Adrenal gland (tissue), 9 donors: ENCODE measurements at regions not wholly inside any gene's neighbourhood (a gene's known extent, or its start where the extent isn't known, plus 50 kb on each side); places are given as distances from the start of the nearest gene placed in this dataset.

Source experiments
- DNase-seq, 7 donors: peaks; one replicate each; pipeline ENCODE4 v3.0.0-alpha.2; 2019 to 2020
- H3K27ac ChIP-seq, 5 donors: fragments of 200-600 bp; sonication (generic) in 4 of 5; 1 replicate in 3 of 5; 2 replicates in 2 of 5; pipeline versions ENCODE4 v1.5.1 to v1.8.0; 2016 to 2020; ENCODE audit warnings: mild to moderate bottlenecking in 1 of 5
- H3K27me3 ChIP-seq: fragments of 200-600 bp; 2 replicates; pipeline ENCODE4 v1.8.0; 2021
- H3K36me3 ChIP-seq, 2 donors: fragments of 200-600 bp; replicated peaks in 1 of 2; 1 replicate in 1 of 2; 2 replicates in 1 of 2; pipeline versions ENCODE4 v1.5.1 to v1.8.0; 2018 to 2022
- H3K4me1 ChIP-seq, 2 donors: fragments of 200-600 bp; replicated peaks in 1 of 2; 1 replicate in 1 of 2; 2 replicates in 1 of 2; pipeline versions ENCODE4 v1.5.1 to v1.8.0; 2018 to 2021
- H3K4me3 ChIP-seq, 4 donors: fragments of 200-600 bp; sonication (generic) in 3 of 4; one replicate each; pipeline ENCODE4 v1.5.1; 2016 to 2018
- H3K9me3 ChIP-seq, 3 donors: fragments of 200-600 bp; sonication (generic) in 1 of 3; replicated peaks in 1 of 3; 1 replicate in 2 of 3; 2 replicates in 1 of 3; pipeline versions ENCODE4 v1.5.1 to v1.8.0; 2016 to 2021
- CTCF ChIP-seq, 6 experiments: fragments of 450-650 bp in 4 of 6; fragments of 200-600 bp in 2 of 6; sonication (generic) in 1 of 6; IDR thresholded peaks; 1 replicate in 5 of 6; 2 replicates in 1 of 6; pipeline versions ENCODE4 v1.5.1 to v1.8.0; 2016 to 2021; ENCODE audit warnings: antibody characterized with exemption in 6 of 6, mild to moderate bottlenecking in 2 of 6, moderate library complexity in 1 of 6
- POLR2A ChIP-seq, 2 donors: fragments of 450-650 bp; IDR thresholded peaks; one replicate each; pipeline ENCODE4 v1.6.1; 2017; ENCODE audit warnings: antibody characterized with exemption in 2 of 2, mild to moderate bottlenecking in 2 of 2, moderate library complexity in 1 of 2
- WGBS, 4 donors: extraction: QIAGEN DNeasy Blood & Tissue Kit in 2 of 4; methylation state at CpG; one replicate each; pipeline versions ENCODE4 v1.1.5 to v1.1.7; 2013 to 2017; 5-methylcytosine and 5-hydroxymethylcytosine counted together
- intact Hi-C, 2 donors: fragments of 100-400 bp; cut with DNase I; formaldehyde crosslinking; loops; one replicate each; pipeline versions ENCODE4 v1.14.1 to v1.15.0; 2022 to 2023
- donor health status: healthy with polysubstance abuse.
- donor health status: Bipolar disorder and iron deficiency.
- donor health status: DM: yes; HTN: yes; CAD: no.
- donor health status: DM: no; HTN: no; CAD: no.
- donor health status: DM: no; HTN: no; CAD: no.

DNA sequence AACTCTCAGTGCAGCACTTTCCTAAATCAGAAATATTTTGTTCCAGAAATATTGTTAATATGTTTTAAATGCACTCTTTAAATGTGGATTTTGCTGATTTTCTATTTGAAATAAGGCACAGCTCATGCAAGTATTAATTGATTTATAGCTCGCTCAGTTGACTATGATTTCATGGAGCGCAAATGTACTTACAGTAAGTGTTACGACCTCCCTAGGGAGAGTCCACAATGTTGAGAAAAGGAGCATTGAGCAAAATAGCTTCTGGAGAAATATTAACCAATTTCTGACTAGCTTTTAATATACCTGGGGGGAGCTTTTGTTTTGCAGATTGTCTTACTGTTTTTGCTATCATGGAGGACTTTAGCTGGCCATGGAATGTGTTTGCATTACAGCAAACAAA lies 1687.5 kb downstream of the STIM2 start:
- WGBS, 4 donors, result 60 to 78% (median 71%) methylated on average over 3 of the region's 3 CpGs
- TF ChIP-seq POLR2A (IDR thresholded peaks at IDR 0.05), result no peak
- TF ChIP-seq CTCF (IDR thresholded peaks at IDR 0.05), result no peak
- intact Hi-C loops, result no loop called here
- Histone ChIP-seq H3K4me1 (no peaks in the 10 kb centered on the region), H3K27me3 (no peaks in the 10 kb centered on the region), H3K27ac (no peak overlapping the region), H3K4me3 (no peak overlapping the region), H3K36me3 (no peaks in the 10 kb centered on the region), H3K9me3 (no peaks in the 10 kb centered on the region)
- no peak for DNase-seq

- no peaks in the 10 kb centered on the region for H3K27me3 ChIP-seq
- H3K36me3 ChIP-seq, result no peaks in the 10 kb centered on the region
- no peaks in the 10 kb centered on the region for H3K9me3 ChIP-seq
- WGBS, 4 donors, result 37 to 48% (median 43%) methylated on average over 6 of the region's 6 CpGs
- H3K4me1 ChIP-seq, result no peaks in the 10 kb centered on the region
- intact Hi-C loops, result no loop called here
- no peak for TF ChIP-seq CTCF (IDR thresholded peaks at IDR 0.05)
- no peak for TF ChIP-seq POLR2A (IDR thresholded peaks at IDR 0.05)
- H3K27ac ChIP-seq, result no peak overlapping the region
- no peak for DNase-seq
- H3K4me3 ChIP-seq, result no peak overlapping the region
These were observed 1688.0 kb downstream of the STIM2 start for GRCh38 chr4:28548594-28548993.

DNA sequence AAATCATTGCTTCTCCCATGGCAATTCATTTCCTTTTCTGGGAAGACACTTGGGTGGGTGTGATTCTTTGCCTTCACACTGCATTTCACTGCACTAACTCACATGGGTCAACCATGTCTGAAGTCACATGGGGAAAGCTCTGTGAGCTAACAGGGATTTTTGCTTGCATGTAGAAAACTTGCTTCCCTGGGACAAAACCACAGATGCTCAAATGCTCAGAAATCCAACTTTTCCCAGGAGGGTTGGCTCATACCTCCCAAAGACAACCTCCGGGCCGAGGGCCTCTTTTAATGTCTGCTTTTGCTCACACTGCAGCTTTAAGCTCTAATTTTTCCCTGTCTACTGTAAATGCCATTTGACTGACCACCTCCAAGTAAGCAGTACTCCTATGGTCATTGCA lies 1695.2 kb downstream of the STIM2 start:
- H3K36me3 ChIP-seq, result no peaks in the 10 kb centered on the region
- TF ChIP-seq CTCF (IDR thresholded peaks at IDR 0.05) (no peak), POLR2A (IDR thresholded peaks at IDR 0.05) (no peak)
- no peaks in the 10 kb centered on the region for H3K4me1 ChIP-seq
- WGBS, 4 donors, result 56 to 75% (median 64%) methylated on average over 2 of the region's 2 CpGs
- H3K27ac ChIP-seq, result no peak overlapping the region
- no peaks in the 10 kb centered on the region for H3K27me3 ChIP-seq
- H3K4me3 ChIP-seq, result no peak overlapping the region
- intact Hi-C loops, result no loop called here
- H3K9me3 ChIP-seq, result no peaks in the 10 kb centered on the region
- DNase-seq, result no peak

GRCh38 chr4:28557755-28558154 lies 1697.1 kb downstream of the STIM2 start:
- no peak overlapping the region for H3K4me3 ChIP-seq
- H3K4me1 ChIP-seq, result no peaks in the 10 kb centered on the region
- TF ChIP-seq POLR2A (IDR thresholded peaks at IDR 0.05), result no peak
- TF ChIP-seq CTCF (IDR thresholded peaks at IDR 0.05), result no peak
- H3K27ac ChIP-seq, result no peak overlapping the region
- no peaks in the 10 kb centered on the region for H3K9me3 ChIP-seq
- DNase-seq, result no peak
- intact Hi-C loops, result no loop called here
- 48 to 77% (median 54%) methylated on average over 2 of the region's 2 CpGs for WGBS, 4 donors
- H3K27me3 ChIP-seq, result no peaks in the 10 kb centered on the region
- no peaks in the 10 kb centered on the region for H3K36me3 ChIP-seq
